ENCODE measurements at regions not wholly inside any gene's neighbourhood (a gene's known extent, or its start where the extent isn't known, plus 50 kb on each side); places are given as distances from the start of the nearest gene placed in this dataset.
"Not testable (repeated sequence)": the region's sequence is repeated elsewhere in the genome, so short reads cannot be mapped to it uniquely, and the experiment has no call there.

DNA sequence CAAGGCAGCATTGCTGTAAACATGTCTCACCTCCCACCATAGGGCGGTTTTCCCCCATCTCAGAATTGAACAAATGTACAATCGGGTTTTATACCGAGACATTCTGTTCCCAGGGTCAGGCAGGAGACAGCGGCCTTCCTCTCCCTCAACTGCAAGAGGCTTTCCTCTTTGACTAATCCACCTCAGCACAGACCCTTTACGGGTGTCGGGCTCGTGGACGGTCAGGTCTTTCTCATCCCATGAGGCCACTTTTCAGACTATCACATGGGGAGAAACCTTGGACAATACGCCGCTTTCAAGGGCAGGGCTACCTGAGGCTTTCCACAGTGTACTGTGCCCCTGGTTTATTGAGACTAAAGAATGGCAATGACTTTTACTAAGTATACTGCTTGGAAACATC, 57.7 kb upstream of the CCZ1B start:
- TF ChIP-seq, protein P1, sequence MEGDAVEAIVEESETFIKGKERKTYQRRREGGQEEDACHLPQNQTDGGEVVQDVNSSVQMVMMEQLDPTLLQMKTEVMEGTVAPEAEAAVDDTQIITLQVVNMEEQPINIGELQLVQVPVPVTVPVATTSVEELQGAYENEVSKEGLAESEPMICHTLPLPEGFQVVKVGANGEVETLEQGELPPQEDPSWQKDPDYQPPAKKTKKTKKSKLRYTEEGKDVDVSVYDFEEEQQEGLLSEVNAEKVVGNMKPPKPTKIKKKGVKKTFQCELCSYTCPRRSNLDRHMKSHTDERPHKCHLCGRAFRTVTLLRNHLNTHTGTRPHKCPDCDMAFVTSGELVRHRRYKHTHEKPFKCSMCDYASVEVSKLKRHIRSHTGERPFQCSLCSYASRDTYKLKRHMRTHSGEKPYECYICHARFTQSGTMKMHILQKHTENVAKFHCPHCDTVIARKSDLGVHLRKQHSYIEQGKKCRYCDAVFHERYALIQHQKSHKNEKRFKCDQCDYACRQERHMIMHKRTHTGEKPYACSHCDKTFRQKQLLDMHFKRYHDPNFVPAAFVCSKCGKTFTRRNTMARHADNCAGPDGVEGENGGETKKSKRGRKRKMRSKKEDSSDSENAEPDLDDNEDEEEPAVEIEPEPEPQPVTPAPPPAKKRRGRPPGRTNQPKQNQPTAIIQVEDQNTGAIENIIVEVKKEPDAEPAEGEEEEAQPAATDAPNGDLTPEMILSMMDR (IDR thresholded peaks at IDR 0.05) = not testable (repeated sequence)
- not testable (repeated sequence) for TF ChIP-seq POLR2AphosphoS5 (IDR thresholded peaks at IDR 0.05)

All from gastroesophageal sphincter (tissue), 3 donors.